HG03097 (cell line): ENCODE measurements at regions not wholly inside any gene's neighbourhood (a gene's known extent, or its start where the extent isn't known, plus 50 kb on each side); places are given as distances from the start of the nearest gene placed in this dataset.
A peak's percentile ranks its signal among the peaks of the same experiment; 100 is the strongest.
"Not testable (repeated sequence)": the region's sequence is repeated elsewhere in the genome, so short reads cannot be mapped to it uniquely, and the experiment has no call there.

Experiments
- ATAC-seq: cut with Tn5 transposase; IDR thresholded peaks from one replicate; pipeline ENCODE4 v1.9.1; 2021; ENCODE audit not compliant: unreplicated experiment, low FRiP score

DNA sequence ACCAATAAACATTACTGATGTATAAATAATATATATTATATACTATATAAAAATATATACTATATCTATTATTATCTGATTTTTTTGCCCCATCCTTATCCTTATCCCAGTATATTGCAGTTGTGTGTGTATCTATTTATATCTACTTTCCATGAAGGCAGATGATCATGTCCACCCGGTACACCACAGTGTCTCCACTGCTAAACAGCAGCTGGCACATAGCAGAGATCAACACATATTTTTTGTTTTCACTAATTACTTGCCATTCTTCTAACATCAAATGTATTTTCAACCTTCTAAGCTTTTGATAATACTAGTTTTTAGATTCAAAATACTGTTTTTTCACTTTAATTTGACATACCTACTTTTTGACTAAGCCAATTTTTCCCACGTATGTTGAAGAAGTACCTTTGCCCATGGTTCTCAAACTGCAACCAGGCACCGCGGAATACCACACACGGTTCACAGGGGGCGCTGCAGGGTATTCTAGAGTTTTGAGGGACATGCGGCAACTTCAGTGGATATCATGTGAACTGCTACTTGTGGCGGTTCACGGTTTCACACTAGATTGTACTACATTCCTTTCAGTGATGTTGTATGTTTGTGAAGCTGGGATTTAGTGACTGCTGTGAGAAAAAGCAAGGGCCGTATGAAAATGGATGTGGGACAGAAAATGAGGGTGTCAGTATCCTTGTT, 182.5 kb upstream of the NPY2R start:
- ATAC-seq = peak; percentile 84

GRCh38 chr4:155026715-155027114, 181.7 kb upstream of the NPY2R start:
- ATAC-seq = no peak

- no peak for ATAC-seq
Observed at GRCh38 chr4:155032521-155033229, 175.8 kb upstream of the NPY2R start.

- no peak for ATAC-seq
Observed at GRCh38 chr4:155033604-155034003, 174.8 kb upstream of the NPY2R start.

- ATAC-seq = no peak
Observed at GRCh38 chr4:155037031-155037430, 171.4 kb upstream of the NPY2R start.

DNA sequence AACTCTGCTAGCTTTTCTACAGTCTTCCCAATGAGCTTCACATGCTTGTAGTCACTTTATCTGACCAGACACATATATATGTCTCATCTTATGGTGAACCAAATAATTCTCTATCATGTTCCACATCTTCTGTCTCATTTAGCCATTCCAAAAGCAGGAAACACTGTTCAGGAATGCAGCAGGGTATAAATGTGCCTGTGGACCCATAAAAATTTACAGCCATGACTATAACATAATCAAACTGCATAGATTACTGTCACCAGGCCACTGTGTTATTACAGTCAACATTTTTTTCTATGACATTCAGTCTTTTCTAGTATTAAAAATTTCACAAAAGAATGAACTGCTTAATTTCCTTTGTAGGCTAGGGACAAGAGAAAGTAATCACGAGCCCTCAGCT, 170.0 kb upstream of the NPY2R start:
- no peak for ATAC-seq

GRCh38 chr4:155039162-155039561, 169.3 kb upstream of the NPY2R start:
- ATAC-seq = no peak

- ATAC-seq = no peak
Observed at GRCh38 chr4:155040031-155040430, 168.4 kb upstream of the NPY2R start.

GRCh38 chr4:155042014-155042413, 166.4 kb upstream of the NPY2R start:
- ATAC-seq = no peak

DNA sequence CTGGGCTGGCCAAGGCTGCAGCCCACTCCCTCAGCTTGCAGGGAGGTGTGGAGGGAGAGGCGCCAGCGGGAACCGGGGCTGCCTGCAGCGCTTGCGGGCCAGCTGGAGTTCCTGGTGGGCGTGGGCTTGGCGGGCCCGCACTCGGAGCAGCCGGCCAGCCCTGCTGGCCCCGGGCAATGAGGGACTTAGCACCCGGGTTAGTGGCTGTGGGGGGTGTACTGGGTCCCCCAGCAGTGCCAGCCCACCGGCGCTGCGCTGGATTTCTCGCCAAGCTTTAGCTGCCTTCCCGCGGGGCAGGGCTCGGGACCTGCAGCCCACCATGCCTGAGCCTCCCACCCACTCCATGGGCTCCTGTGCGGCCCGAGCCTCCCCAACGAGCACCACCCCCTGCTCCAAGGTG, 164.2 kb upstream of the NPY2R start:
- ATAC-seq = not testable (repeated sequence)

GRCh38 chr4:155047755-155048154, 160.7 kb upstream of the NPY2R start:
- ATAC-seq = no peak

DNA sequence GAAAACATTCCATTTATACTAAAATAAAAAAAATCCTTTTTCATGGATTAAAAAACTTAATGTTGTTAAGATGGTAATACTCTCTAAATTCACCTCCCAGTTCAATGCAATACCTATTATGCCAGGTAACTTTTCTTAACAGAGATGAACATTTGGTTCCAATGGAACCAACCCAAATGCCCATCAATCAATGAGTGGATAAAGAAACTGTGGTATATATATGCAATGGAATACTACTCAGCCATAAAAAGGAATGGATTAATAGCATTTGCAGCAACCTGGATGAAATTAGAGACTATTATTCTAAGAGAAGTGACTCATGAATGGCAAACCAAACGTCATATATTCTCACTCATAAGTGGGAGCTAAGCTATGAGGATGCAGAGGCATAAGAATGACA, 154.4 kb upstream of the NPY2R start:
- not testable (repeated sequence) for ATAC-seq

DNA sequence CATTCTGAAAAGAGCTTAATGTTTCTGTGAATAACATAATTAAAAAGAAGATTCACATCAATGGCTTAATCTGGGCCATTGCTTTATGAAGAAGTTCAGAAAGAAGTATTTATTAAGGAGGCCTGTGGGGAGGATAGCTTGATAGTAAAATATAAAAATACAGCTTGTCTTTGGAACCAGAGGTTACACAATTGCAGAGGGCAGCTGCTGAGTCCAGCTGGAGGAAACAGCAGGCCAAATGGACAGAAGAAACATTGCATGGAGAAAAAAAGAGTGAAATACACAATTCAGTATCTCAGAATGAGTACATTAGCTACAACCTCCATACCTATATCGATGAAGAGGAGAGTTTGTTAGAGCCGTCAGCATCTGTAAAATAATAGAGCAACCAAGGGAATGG, 148.0 kb upstream of the NPY2R start:
- no peak for ATAC-seq

DNA sequence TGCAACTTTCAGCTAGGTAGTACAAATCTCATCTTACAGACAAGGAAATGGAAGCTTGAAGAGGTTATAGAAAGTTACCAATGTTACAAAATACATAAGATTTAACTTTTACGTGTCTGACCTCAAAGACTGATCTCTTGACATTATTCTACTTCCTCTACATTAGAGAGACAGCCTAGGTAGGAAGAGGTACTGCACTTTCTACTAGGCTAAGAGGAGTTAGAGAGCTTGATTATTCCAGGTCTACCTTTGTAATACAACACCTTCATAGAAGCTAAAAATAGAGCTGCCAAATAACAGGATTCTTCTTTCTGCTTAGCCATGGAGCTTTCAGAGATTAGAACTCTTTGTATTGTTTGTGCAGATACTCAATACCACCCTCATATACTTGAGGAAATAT, 147.6 kb upstream of the NPY2R start:
- ATAC-seq = no peak

- ATAC-seq = no peak
Observed at GRCh38 chr4:155062948-155063347, 145.5 kb upstream of the NPY2R start.

DNA sequence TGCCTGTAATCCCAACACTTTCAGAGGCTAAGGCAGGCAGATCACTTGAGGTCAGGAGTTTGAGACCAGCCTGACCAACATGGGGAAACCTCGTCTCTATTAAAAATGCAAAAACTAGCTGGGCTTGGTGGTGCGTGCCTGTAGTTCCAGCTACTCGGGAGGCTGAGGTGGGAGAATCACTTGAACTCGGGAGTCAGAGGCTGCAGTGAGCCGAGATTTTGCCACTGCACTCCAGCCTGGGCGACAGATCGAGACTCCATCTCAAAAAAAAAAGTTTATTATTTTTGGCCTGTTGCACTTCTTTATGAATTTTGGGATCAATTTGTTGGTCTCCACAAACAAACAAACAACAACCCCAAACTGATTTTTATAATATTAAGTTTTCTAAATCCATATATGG, 143.5 kb upstream of the NPY2R start:
- not testable (repeated sequence) for ATAC-seq

DNA sequence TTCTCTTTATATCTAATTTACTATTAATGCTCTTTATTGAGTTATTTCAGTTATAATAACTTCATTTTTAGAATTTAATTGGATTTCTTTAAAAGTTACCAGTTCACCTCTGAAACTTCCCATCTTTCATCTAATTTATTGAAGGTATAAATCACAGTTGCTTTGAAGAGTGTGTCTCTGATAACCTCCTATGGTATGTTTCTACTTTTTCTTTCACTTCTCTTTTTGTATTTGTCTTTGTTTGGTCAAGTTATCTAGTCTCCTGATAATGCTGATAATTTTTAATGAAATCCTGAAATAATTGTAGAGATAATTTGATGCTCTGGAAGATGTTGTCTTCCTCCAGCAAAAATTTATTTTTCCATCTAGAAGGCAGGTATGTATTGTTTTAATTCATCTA, 141.6 kb upstream of the NPY2R start:
- ATAC-seq = no peak

- ATAC-seq = no peak
Observed at GRCh38 chr4:155071962-155072361, 136.5 kb upstream of the NPY2R start.

DNA sequence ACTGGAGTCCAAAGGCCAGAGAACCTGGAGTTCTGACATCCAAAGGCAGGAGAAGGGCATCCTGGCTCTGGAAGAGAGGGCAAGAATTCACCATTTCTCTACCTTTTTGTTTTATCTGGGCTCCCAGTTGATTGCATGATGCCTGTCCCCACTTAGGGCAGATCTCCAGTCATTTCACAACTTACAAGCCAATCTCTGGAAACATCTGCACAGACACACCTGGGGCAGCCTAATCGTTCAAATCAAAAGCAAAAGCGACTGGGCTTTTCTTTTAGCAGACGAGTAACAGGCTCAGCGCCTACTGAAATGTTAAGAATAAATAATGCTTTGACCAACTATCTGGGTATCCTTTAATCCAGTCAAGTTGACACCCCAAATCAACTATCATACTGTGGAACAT, 136.0 kb upstream of the NPY2R start:
- no peak for ATAC-seq

GRCh38 chr4:155073852-155074251, 134.6 kb upstream of the NPY2R start:
- ATAC-seq = no peak

- ATAC-seq = no peak
Observed at GRCh38 chr4:155076256-155076785, 132.1 kb upstream of the NPY2R start.
